DND-41 (cell line): ENCODE measurements at regions not wholly inside any gene's neighbourhood (a gene's known extent, or its start where the extent isn't known, plus 50 kb on each side); places are given as distances from the start of the nearest gene placed in this dataset.

Experiments used
- ATAC-seq: fragments of 200-7000 bp; cut with Tn5 transposase; 3 replicates; pipeline ENCODE4 v1.9.1; 2021; ENCODE audit warnings: low read depth; ENCODE audit not compliant: insufficient read depth
- DNase-seq: peaks from one replicate; pipeline ENCODE4 v3.0.0-alpha.2; 2020
- H2AFZ ChIP-seq: 2 replicates; pipeline ENCODE4 v1.6.0; 2012; ENCODE audit warnings: low read depth, low read length
- H3K27ac ChIP-seq: 2 replicates; pipeline ENCODE4 v1.5.1; 2012; ENCODE audit warnings: low read length, inconsistent platforms
- H3K27me3 ChIP-seq: fragments of 200-600 bp; sonication (generic); 2 replicates; pipeline ENCODE4 v1.6.0; 2012; ENCODE audit warnings: low read length, mild to moderate bottlenecking, inconsistent platforms; ENCODE audit not compliant: insufficient read depth, poor library complexity
- H3K36me3 ChIP-seq: 2 replicates; pipeline ENCODE4 v1.5.1; 2012; ENCODE audit warnings: low read length, inconsistent platforms; ENCODE audit not compliant: insufficient read depth
- H3K4me1 ChIP-seq: 2 replicates; pipeline ENCODE4 v1.5.1; 2012; ENCODE audit warnings: mild to moderate bottlenecking, low read length; ENCODE audit not compliant: insufficient read depth
- H3K4me2 ChIP-seq: 2 replicates; pipeline ENCODE4 v1.6.0; 2012; ENCODE audit warnings: mild to moderate bottlenecking, moderate library complexity, low read length, inconsistent platforms; ENCODE audit not compliant: insufficient read depth
- H3K4me3 ChIP-seq, 2 experiments: fragments of 200-600 bp in 1 of 2; shearing (Covaris generic) in 1 of 2; 2 replicates each; pipeline ENCODE4 v1.5.1; 2012 to 2016; ENCODE audit warnings: inconsistent platforms in 2 of 2, low read length in 2 of 2, mild to moderate bottlenecking in 2 of 2, low read depth in 1 of 2, moderate library complexity in 1 of 2
- H3K79me2 ChIP-seq: 2 replicates; pipeline ENCODE4 v1.6.0; 2012; ENCODE audit warnings: low read length, inconsistent platforms; ENCODE audit not compliant: insufficient read depth
- H3K9ac ChIP-seq: 2 replicates; pipeline ENCODE4 v1.6.0; 2012; ENCODE audit warnings: low read depth, mild to moderate bottlenecking, inconsistent platforms, low read length, moderate library complexity
- H3K9me3 ChIP-seq: 2 replicates; pipeline ENCODE4 v1.5.1; 2012; ENCODE audit warnings: low read length, moderate library complexity, mild to moderate bottlenecking, inconsistent platforms; ENCODE audit not compliant: insufficient read depth, severe bottlenecking
- H4K20me1 ChIP-seq: 2 replicates; pipeline ENCODE4 v1.6.0; 2012; ENCODE audit warnings: low read length; ENCODE audit not compliant: insufficient read depth
- CTCF ChIP-seq: IDR thresholded peaks from 2 replicates; pipeline ENCODE4 v1.5.1; 2012; ENCODE audit warnings: borderline replicate concordance, low read length, moderate library complexity, mild to moderate bottlenecking; ENCODE audit not compliant: poor library complexity, severe bottlenecking; ENCODE audit errors: extremely low read depth
- EZH2 ChIP-seq: IDR thresholded peaks from 3 replicates; pipeline ENCODE4 v1.6.1; 2012; ENCODE audit warnings: borderline replicate concordance, low read depth, mild to moderate bottlenecking, moderate library complexity, low read length, inconsistent platforms; ENCODE audit not compliant: severe bottlenecking

DNA sequence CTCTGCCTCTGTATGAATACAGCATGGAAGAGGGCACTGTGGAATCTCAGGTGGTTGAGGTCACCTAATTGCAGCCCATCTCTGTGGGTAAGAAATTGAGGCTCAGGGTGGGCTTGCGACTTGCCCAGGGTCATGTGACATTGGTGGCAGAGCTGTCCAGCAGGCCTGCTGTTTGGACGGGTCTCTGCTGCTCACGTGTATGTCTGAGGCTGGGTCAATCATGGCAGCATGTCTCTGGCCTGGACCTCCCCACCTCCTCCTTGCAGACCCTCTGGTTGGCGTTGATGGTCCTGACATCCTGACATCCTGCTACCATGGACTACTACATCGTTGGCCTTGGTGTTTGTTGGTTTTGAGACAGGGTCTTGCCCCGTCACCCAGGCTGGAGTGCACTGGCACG is 64.3 kb upstream of the HPCAL1 start:
- no peaks in the 10 kb centered on the region for H3K9me3 ChIP-seq
- no peak overlapping the region for H2AFZ ChIP-seq
- ATAC-seq (no peak), DNase-seq (no peak)
- H3K4me2 ChIP-seq: no peak overlapping the region
- peaks cover 3% of the 10 kb centered on the region for H4K20me1 ChIP-seq
- H3K36me3 ChIP-seq: no peaks in the 10 kb centered on the region
- TF ChIP-seq EZH2: no peak
- TF ChIP-seq CTCF: no peak
- H3K79me2 ChIP-seq: no peaks in the 10 kb centered on the region
- no peak overlapping the region for H3K9ac ChIP-seq
- H3K4me1 ChIP-seq: no peaks in the 10 kb centered on the region
- H3K4me3 ChIP-seq: no peak overlapping the region
- no peak overlapping the region for H3K27ac ChIP-seq
- H3K27me3 ChIP-seq: no peaks in the 10 kb centered on the region

GRCh38 chr2:10238991-10239485 is 63.7 kb upstream of the HPCAL1 start:
- Histone ChIP-seq H4K20me1 (peaks cover 3% of the 10 kb centered on the region; the same call in 1 of the 2 replicates), H3K9me3 (no peaks in the 10 kb centered on the region), H2AFZ (no peak overlapping the region), H3K27ac (no peak overlapping the region), H3K9ac (no peak overlapping the region), H3K4me2 (no peak overlapping the region), H3K27me3 (no peaks in the 10 kb centered on the region), H3K79me2 (no peaks in the 10 kb centered on the region), H3K36me3 (no peaks in the 10 kb centered on the region), H3K4me3 (no peak overlapping the region), H3K4me1 (no peaks in the 10 kb centered on the region)
- ATAC-seq: no peak
- no peak for DNase-seq
- no peak for TF ChIP-seq EZH2
- no peak for TF ChIP-seq CTCF

- no peak overlapping the region for H3K4me2 ChIP-seq
- no peak overlapping the region for H3K4me3 ChIP-seq
- DNase-seq (no peak), ATAC-seq (no peak)
- no peaks in the 10 kb centered on the region for H3K9me3 ChIP-seq
- no peak for TF ChIP-seq EZH2
- peak; percentile 28 for TF ChIP-seq CTCF
- H3K9ac ChIP-seq: no peak overlapping the region
- H3K79me2 ChIP-seq: no peaks in the 10 kb centered on the region
- H4K20me1 ChIP-seq: no peaks in the 10 kb centered on the region
- no peaks in the 10 kb centered on the region for H3K36me3 ChIP-seq
- H2AFZ ChIP-seq: no peak overlapping the region
- H3K27me3 ChIP-seq: no peaks in the 10 kb centered on the region
- H3K27ac ChIP-seq: no peak overlapping the region
- H3K4me1 ChIP-seq: no peaks in the 10 kb centered on the region
Measured at GRCh38 chr2:10239561-10239967, 63.1 kb upstream of the HPCAL1 start.
